ENCODE measurements at regions not wholly inside any gene's neighbourhood (a gene's known extent, or its start where the extent isn't known, plus 50 kb on each side); places are given as distances from the start of the nearest gene placed in this dataset.

DNA sequence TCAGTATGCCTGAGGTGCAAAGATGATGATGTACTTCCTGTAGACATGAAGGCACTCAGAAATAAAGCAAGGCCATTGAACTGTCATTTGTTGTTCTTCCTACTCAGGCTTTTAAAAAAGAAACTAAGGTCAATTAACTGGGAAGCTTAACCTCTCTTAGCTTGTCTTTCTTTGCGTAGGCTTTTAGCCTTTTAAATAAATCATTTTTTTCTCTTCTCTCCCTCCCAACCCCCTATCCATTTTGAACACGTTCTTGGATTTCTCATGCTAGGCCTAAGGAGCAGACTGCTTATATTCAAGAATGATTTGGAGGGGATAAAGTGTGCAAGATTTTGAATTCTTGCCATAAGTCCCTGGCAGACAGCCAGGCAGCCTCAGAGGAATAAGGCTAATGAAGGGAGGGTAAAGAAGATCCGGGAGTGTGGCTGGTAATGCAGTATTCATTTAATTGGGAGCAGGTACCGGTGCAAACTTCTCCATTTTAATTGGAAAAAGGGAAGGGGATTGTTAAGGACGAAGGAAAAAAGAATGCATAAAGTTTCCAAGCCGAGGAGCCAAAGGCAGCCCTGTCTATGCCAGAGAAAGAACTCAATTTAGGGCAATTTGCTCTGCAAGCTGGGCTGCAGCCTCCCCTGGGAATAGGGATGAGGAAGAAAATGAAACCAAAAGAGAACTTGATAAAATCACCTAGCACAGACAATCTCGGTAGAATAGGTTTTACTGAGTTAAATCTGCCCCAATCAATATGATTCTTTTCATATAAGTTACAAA, 343.8 kb upstream of the MMS22L start:
- TF ChIP-seq YY1 (IDR thresholded peaks at IDR 0.05; ENCODE audit: insufficient read depth, insufficient read length): no peak
- TF ChIP-seq ZNF274 (IDR thresholded peaks at IDR 0.05; ENCODE audit: low read depth, low read length): no peak
